Left lung (tissue), 4 donors: ENCODE measurements at regions not wholly inside any gene's neighbourhood (a gene's known extent, or its start where the extent isn't known, plus 50 kb on each side); places are given as distances from the start of the nearest gene placed in this dataset.

Source experiments
- ATAC-seq: fragments of 200-7000 bp; cut with Tn5 transposase; one replicate; pipeline ENCODE4 v1.9.1; 2020; ENCODE audit warnings: moderate library complexity
- DNase-seq, 4 donors: peaks; one replicate each; pipeline ENCODE4 v3.0.0-alpha.2; 2013 to 2020
- H3K27ac ChIP-seq, 2 donors: fragments of 200-600 bp; sonication (generic) in 1 of 2; one replicate each; pipeline versions ENCODE4 v1.5.0 to v1.8.0; 2020 to 2021
- H3K27me3 ChIP-seq, 2 donors: fragments of 200-600 bp; sonication (generic) in 1 of 2; one replicate each; pipeline versions ENCODE4 v1.5.0 to v1.8.0; 2020 to 2021
- H3K36me3 ChIP-seq, 2 donors: fragments of 200-600 bp; sonication (generic) in 1 of 2; one replicate each; pipeline versions ENCODE4 v1.5.0 to v1.8.0; 2020 to 2021
- H3K4me1 ChIP-seq, 2 donors: fragments of 200-600 bp; one replicate each; pipeline ENCODE4 v1.8.0; 2021
- H3K4me3 ChIP-seq, 2 donors: fragments of 200-600 bp; sonication (generic) in 1 of 2; one replicate each; pipeline versions ENCODE4 v1.5.0 to v1.8.0; 2020 to 2021; ENCODE audit warnings: mild to moderate bottlenecking in 1 of 2
- H3K9me3 ChIP-seq, 2 donors: fragments of 200-600 bp; sonication (generic) in 1 of 2; one replicate each; pipeline versions ENCODE4 v1.5.0 to v1.8.0; 2020 to 2021
- intact Hi-C, 2 donors: fragments of 100-400 bp; cut with DNase I; formaldehyde crosslinking; loops; one replicate each; pipeline versions ENCODE4 v1.11.2 to v1.14.2; 2022
- TF ChIP-seq, protein P1 (sequence below), 2 donors: fragments of 200-600 bp; sonication (generic) in 1 of 2; IDR thresholded peaks; one replicate each; pipeline versions ENCODE4 v1.5.0 to v1.8.0; 2021; ENCODE audit warnings: antibody characterized with exemption in 2 of 2
- donor health status: DM: no; HTN: yes; CAD: no.
- donor health status: DM: no; HTN: no; CAD: no.

DNA sequence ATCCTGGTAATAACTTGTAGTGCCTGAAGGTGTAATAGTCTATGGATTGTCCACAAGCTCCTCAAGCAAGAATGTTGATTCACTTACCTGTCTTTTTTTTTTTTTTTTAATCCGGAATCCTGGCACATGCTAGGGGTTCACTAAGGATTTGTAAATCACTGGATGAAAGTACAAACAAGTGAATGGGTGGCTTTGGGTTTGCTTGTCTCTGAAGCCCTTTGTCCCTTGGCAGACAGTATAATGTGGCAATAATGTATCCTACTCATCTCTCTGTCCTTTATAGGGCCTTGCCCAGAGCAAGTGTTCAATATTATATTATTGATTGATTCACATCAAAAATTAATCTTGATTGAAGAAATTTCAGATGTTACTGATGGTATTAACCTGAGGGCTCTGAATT lies 334.0 kb upstream of the CPEB2 start:
- TF ChIP-seq, protein P1, sequence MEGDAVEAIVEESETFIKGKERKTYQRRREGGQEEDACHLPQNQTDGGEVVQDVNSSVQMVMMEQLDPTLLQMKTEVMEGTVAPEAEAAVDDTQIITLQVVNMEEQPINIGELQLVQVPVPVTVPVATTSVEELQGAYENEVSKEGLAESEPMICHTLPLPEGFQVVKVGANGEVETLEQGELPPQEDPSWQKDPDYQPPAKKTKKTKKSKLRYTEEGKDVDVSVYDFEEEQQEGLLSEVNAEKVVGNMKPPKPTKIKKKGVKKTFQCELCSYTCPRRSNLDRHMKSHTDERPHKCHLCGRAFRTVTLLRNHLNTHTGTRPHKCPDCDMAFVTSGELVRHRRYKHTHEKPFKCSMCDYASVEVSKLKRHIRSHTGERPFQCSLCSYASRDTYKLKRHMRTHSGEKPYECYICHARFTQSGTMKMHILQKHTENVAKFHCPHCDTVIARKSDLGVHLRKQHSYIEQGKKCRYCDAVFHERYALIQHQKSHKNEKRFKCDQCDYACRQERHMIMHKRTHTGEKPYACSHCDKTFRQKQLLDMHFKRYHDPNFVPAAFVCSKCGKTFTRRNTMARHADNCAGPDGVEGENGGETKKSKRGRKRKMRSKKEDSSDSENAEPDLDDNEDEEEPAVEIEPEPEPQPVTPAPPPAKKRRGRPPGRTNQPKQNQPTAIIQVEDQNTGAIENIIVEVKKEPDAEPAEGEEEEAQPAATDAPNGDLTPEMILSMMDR (IDR thresholded peaks at IDR 0.05): no peak
- Histone ChIP-seq H3K4me3 (no peak overlapping the region), H3K9me3 (peaks cover 0 to 14% of the 10 kb centered on the region in 2 donors), H3K4me1 (peaks cover 0 to 5% of the 10 kb centered on the region in 2 donors), H3K27ac (no peak overlapping the region), H3K36me3 (no peaks in the 10 kb centered on the region), H3K27me3 (no peaks in the 10 kb centered on the region)
- DNase-seq (no peak), ATAC-seq (no peak)
- intact Hi-C loops: no loop called here

DNA sequence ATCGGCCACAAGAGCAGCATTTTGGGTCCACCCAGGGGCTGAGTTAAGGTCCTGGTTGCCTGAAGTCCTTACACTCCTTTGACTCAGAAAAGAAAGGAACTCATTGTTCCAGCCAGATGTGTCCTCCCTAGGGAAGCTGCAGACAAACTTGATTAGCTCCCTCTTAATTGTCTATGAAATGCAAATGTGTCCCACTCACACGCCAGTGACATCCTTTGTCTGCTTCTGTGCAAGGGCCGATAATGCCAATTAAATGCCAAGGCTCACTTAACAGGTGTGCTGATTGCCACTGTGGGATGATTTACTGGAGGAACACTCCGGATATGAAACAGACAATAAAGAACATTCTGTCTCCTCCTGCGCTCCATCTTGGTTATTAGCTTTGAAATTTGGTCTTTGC lies 332.9 kb upstream of the CPEB2 start:
- ATAC-seq (no peak), DNase-seq (no peak)
- TF ChIP-seq, protein P1 (IDR thresholded peaks at IDR 0.05): no peak
- H3K4me1 ChIP-seq: peaks cover 0 to 5% of the 10 kb centered on the region in 2 donors
- peaks cover 0 to 14% of the 10 kb centered on the region in 2 donors for H3K9me3 ChIP-seq
- no peaks in the 10 kb centered on the region for H3K27me3 ChIP-seq
- no peak overlapping the region for H3K4me3 ChIP-seq
- no peak overlapping the region for H3K27ac ChIP-seq
- no peaks in the 10 kb centered on the region for H3K36me3 ChIP-seq
- intact Hi-C loops: no loop called here

DNA sequence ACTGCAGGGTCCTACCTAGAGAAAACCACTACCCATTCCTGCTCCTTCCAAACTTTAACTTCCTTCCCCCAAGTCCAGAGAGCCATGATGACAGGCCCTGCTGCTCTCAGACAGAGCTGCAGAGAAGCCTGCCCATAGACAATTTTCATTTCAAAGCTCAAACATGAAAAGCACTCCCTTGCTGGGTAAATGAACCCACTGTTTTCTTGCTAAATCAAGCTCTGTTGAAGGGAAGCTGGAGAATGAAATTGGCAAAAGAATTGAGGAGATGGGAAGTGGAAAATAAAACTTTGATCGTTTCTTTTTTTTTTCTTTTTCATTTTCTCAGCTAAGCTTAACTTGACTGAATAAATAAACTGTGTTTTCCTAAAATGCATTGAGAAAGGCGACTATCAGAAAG lies 331.1 kb upstream of the CPEB2 start:
- intact Hi-C loops: no loop called here
- no peak overlapping the region for H3K4me3 ChIP-seq
- TF ChIP-seq, protein P1 (IDR thresholded peaks at IDR 0.05): no peak
- DNase-seq: no peak
- no peak for ATAC-seq
- H3K4me1 ChIP-seq: peaks cover 0 to 5% of the 10 kb centered on the region in 2 donors
- H3K27me3 ChIP-seq: no peaks in the 10 kb centered on the region
- peaks cover 0 to 10% of the 10 kb centered on the region in 2 donors for H3K9me3 ChIP-seq
- H3K36me3 ChIP-seq: no peaks in the 10 kb centered on the region
- no peak overlapping the region for H3K27ac ChIP-seq

DNA sequence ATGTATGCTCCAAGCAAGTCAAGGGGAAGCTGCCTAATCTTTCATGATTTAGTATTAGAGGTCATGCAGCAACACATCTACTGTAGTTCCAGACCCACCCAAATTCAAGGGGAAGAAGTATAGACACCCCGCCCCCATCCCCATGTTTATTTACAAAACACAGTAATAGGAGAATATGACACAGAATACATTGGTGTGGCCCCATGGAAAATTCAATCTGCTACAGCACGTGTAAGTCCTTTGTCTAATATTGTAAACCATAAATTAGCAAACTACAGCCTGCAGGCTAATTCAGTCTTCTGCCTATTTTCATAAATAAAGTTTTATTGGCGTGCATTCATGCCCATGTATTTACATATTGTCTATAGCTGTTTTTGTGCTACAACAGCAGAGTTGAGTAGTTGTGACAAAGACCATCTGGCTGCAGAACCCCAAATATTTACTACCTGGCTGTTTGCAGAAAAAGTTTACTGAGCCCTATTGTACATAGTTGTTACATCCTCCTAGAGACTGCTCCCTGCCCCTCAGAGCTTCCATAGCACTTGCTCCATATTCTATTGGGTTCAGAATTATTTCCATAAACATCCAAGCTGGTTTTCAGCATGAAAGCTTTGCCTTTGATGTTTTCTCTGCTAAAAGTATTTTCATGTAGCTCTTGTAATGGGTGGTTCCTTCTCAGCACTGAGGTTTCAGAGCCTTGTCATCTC lies 326.8 kb upstream of the CPEB2 start:
- H3K4me3 ChIP-seq: no peak overlapping the region
- no peaks in the 10 kb centered on the region for H3K9me3 ChIP-seq
- no peaks in the 10 kb centered on the region for H3K27me3 ChIP-seq
- TF ChIP-seq, protein P1 (IDR thresholded peaks at IDR 0.05): no peak
- ATAC-seq: no peak
- no peak for DNase-seq
- no peaks in the 10 kb centered on the region for H3K36me3 ChIP-seq
- H3K4me1 ChIP-seq: no peaks in the 10 kb centered on the region
- H3K27ac ChIP-seq: no peak overlapping the region
- intact Hi-C loops: no loop called here

DNA sequence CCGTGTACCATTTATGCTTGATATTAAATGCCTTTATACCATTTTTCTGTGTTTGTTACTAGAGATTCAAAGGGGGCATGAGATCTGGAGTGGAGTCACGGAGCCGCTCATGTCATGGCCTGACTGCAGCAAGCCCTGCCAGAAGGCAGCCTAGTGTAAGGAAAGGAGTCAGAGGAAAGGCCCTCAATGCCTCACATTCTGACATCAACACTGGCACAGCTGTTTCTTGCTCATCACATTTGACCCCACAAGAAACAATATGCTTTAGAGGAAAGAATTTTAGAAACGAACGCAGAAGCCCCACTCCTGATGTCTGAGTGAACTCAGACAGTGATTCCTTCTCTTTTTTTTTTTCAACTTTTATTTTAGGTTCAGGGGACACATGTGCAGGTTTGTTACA lies 322.4 kb upstream of the CPEB2 start:
- Histone ChIP-seq H3K27me3 (no peaks in the 10 kb centered on the region), H3K36me3 (no peaks in the 10 kb centered on the region), H3K4me3 (no peak overlapping the region), H3K27ac (no peak overlapping the region), H3K9me3 (no peaks in the 10 kb centered on the region), H3K4me1 (no peaks in the 10 kb centered on the region)
- no peak for ATAC-seq
- intact Hi-C loops: no loop called here
- no peak for DNase-seq
- TF ChIP-seq, protein P1 (IDR thresholded peaks at IDR 0.05): no peak
